ENCODE measurements at regions not wholly inside any gene's neighbourhood (a gene's known extent, or its start where the extent isn't known, plus 50 kb on each side); places are given as distances from the start of the nearest gene placed in this dataset.
"Not testable (repeated sequence)": the region's sequence is repeated elsewhere in the genome, so short reads cannot be mapped to it uniquely, and the experiment has no call there.

- no peak for DNase-seq
These were observed 52.3 kb upstream of the FAT4 start for GRCh38 chr4:125262502-125262901.

GRCh38 chr4:125262079-125262478 lies 52.7 kb upstream of the FAT4 start:
- no peak for DNase-seq

- no peak for DNase-seq
These were observed 60.6 kb upstream of the FAT4 start for GRCh38 chr4:125254106-125254505.

- peak in 1 of 2 experiments; percentile 10 for DNase-seq
These were observed 69.8 kb upstream of the FAT4 start for GRCh38 chr4:125244848-125245450.

- no peak for DNase-seq
These were observed 70.9 kb upstream of the FAT4 start for GRCh38 chr4:125243789-125244397.

GRCh38 chr4:125235971-125236370 lies 78.8 kb upstream of the FAT4 start:
- DNase-seq: no peak

GRCh38 chr4:125231661-125232060 lies 83.1 kb upstream of the FAT4 start:
- no peak for DNase-seq

GRCh38 chr4:125229596-125230058 lies 85.1 kb upstream of the FAT4 start:
- DNase-seq: no peak

GRCh38 chr4:125225806-125226205 lies 88.9 kb upstream of the FAT4 start:
- no peak for DNase-seq

GRCh38 chr4:125200556-125200955 lies 114.2 kb upstream of the FAT4 start:
- no peak for DNase-seq

- no peak for DNase-seq
These were observed 115.8 kb upstream of the FAT4 start for GRCh38 chr4:125198916-125199315.

- not testable (repeated sequence) for DNase-seq
These were observed 122.8 kb upstream of the FAT4 start for GRCh38 chr4:125191874-125192459.

GRCh38 chr4:125191232-125191631 lies 123.5 kb upstream of the FAT4 start:
- DNase-seq: no peak

- peak in 1 of 2 experiments; percentile 0 for DNase-seq
These were observed 127.3 kb upstream of the FAT4 start for GRCh38 chr4:125187226-125188176.

GRCh38 chr4:125184116-125184515 lies 130.6 kb upstream of the FAT4 start:
- DNase-seq: no peak

GRCh38 chr4:125181804-125182203 lies 133.0 kb upstream of the FAT4 start:
- DNase-seq: no peak

- no peak for DNase-seq
These were observed 135.0 kb upstream of the FAT4 start for GRCh38 chr4:125179727-125180126.

- DNase-seq: no peak
These were observed 145.6 kb upstream of the FAT4 start for GRCh38 chr4:125169192-125169591.

- no peak for DNase-seq
These were observed 146.2 kb upstream of the FAT4 start for GRCh38 chr4:125168531-125168930.

GRCh38 chr4:125166012-125166411 lies 148.7 kb upstream of the FAT4 start:
- DNase-seq: not testable (repeated sequence)

- no peak for DNase-seq
These were observed 155.8 kb upstream of the FAT4 start for GRCh38 chr4:125159001-125159400.

GRCh38 chr4:125155251-125155650 lies 159.5 kb upstream of the FAT4 start:
- DNase-seq: no peak

GRCh38 chr4:125140966-125141495 lies 173.7 kb upstream of the FAT4 start:
- no peak for DNase-seq

Data from NCI-H2081 (cell line).